Liver (tissue), 7 donors: ENCODE measurements at regions not wholly inside any gene's neighbourhood (a gene's known extent, or its start where the extent isn't known, plus 50 kb on each side); places are given as distances from the start of the nearest gene placed in this dataset.

Experiments
- DNase-seq: peaks from one replicate; pipeline ENCODE4 v3.0.0-alpha.2; 2017; ENCODE audit warnings: low spot score
- H3K27ac ChIP-seq, 2 donors: one replicate each; pipeline ENCODE4 v1.7.0; 2013; ENCODE audit warnings: inconsistent platforms in 2 of 2, low read length in 2 of 2, control low read depth in 1 of 2, low read depth in 1 of 2, mild to moderate bottlenecking in 1 of 2
- H3K27me3 ChIP-seq, 4 donors: one replicate each; pipeline versions ENCODE4 v1.6.1 to v1.7.0; 2013; ENCODE audit warnings: low read length in 3 of 4, inconsistent platforms in 1 of 4, mild to moderate bottlenecking in 1 of 4, moderate library complexity in 1 of 4; ENCODE audit not compliant: control insufficient read depth in 4 of 4, insufficient read depth in 4 of 4
- H3K36me3 ChIP-seq, 4 donors: one replicate each; pipeline versions ENCODE4 v1.6.1 to v1.7.0; 2013; ENCODE audit warnings: low read length in 3 of 4, mild to moderate bottlenecking in 3 of 4, low read depth in 1 of 4, moderate library complexity in 1 of 4; ENCODE audit not compliant: control insufficient read depth in 4 of 4, insufficient read depth in 3 of 4
- H3K4me1 ChIP-seq, 4 donors: one replicate each; pipeline versions ENCODE4 v1.6.1 to v1.7.0; 2013; ENCODE audit warnings: low read length in 3 of 4, mild to moderate bottlenecking in 3 of 4, moderate library complexity in 1 of 4; ENCODE audit not compliant: control insufficient read depth in 4 of 4, insufficient read depth in 4 of 4
- H3K4me3 ChIP-seq, 3 donors: one replicate each; pipeline versions ENCODE4 v1.6.1 to v1.7.0; 2013; ENCODE audit warnings: low read length in 3 of 3, control low read depth in 1 of 3, low read depth in 1 of 3, mild to moderate bottlenecking in 1 of 3
- H3K9ac ChIP-seq, 2 donors: one replicate each; pipeline ENCODE4 v1.7.0; 2013; ENCODE audit warnings: low read length in 2 of 2, mild to moderate bottlenecking in 2 of 2, moderate library complexity in 2 of 2, control low read depth in 1 of 2, low read depth in 1 of 2
- H3K9me3 ChIP-seq, 4 donors: one replicate each; pipeline versions ENCODE4 v1.6.1 to v1.7.0; 2013; ENCODE audit warnings: low read length in 3 of 4; ENCODE audit not compliant: control insufficient read depth in 4 of 4
- FOXA1 ChIP-seq: IDR thresholded peaks from 2 replicates; pipeline ENCODE4 v1.6.1; 2016; ENCODE audit warnings: antibody characterized with exemption
- GABPA ChIP-seq, 2 donors: IDR thresholded peaks in 1 of 2; conservative IDR thresholded peaks in 1 of 2; 2 replicates each; pipeline ENCODE4 v1.6.1; 2016; ENCODE audit warnings: antibody characterized with exemption in 2 of 2, mild to moderate bottlenecking in 1 of 2, moderate library complexity in 1 of 2
- HNF4A ChIP-seq, 2 donors: conservative IDR thresholded peaks; 2 replicates each; pipeline ENCODE4 v1.6.1; 2016; ENCODE audit warnings: antibody characterized with exemption in 2 of 2, mild to moderate bottlenecking in 2 of 2
- HNF4G ChIP-seq: IDR thresholded peaks from 2 replicates; pipeline ENCODE4 v1.6.1; 2016; ENCODE audit warnings: antibody characterized with exemption
- JUND ChIP-seq, 2 donors: IDR thresholded peaks; 2 replicates each; pipeline ENCODE4 v1.6.1; 2016; ENCODE audit warnings: antibody characterized with exemption in 2 of 2
- NR2F2 ChIP-seq: IDR thresholded peaks from 2 replicates; pipeline ENCODE4 v1.6.1; 2016; ENCODE audit warnings: antibody characterized with exemption
- RAD21 ChIP-seq, 2 donors: IDR thresholded peaks; 2 replicates each; pipeline ENCODE4 v1.6.1; 2016; ENCODE audit warnings: antibody characterized with exemption in 2 of 2, mild to moderate bottlenecking in 2 of 2
- RXRA ChIP-seq, 2 donors: IDR thresholded peaks; 2 replicates each; pipeline ENCODE4 v1.6.1; 2017 to 2018; ENCODE audit warnings: antibody characterized with exemption in 2 of 2, mild to moderate bottlenecking in 1 of 2
- SP1 ChIP-seq: IDR thresholded peaks from 2 replicates; pipeline ENCODE4 v1.6.1; 2018; ENCODE audit warnings: antibody characterized with exemption, mild to moderate bottlenecking
- YY1 ChIP-seq: IDR thresholded peaks from 2 replicates; pipeline ENCODE4 v1.6.1; 2016; ENCODE audit warnings: antibody characterized with exemption, mild to moderate bottlenecking
- WGBS: extraction: QIAGEN DNeasy Blood & Tissue Kit; methylation state at CpG from one replicate; pipeline ENCODE4 v1.1.7; 2013; 5-methylcytosine and 5-hydroxymethylcytosine counted together
- TF ChIP-seq, protein P1 (sequence below): IDR thresholded peaks from 2 replicates; pipeline ENCODE4 v1.6.1; 2016; ENCODE audit warnings: antibody characterized with exemption
- TF ChIP-seq, protein P2 (sequence below): IDR thresholded peaks from 2 replicates; pipeline ENCODE4 v1.6.1; 2016; ENCODE audit warnings: antibody characterized with exemption
- TF ChIP-seq, protein P3 (sequence below): IDR thresholded peaks from 2 replicates; pipeline ENCODE4 v1.6.1; 2016; ENCODE audit warnings: antibody characterized with exemption, mild to moderate bottlenecking
- donor health status: healthy.
- donor health status: healthy.
- donor health status: healthy.
- donor health status: healthy.

- Histone ChIP-seq H3K27me3 (no peaks in the 10 kb centered on the region), H3K4me3 (no peak overlapping the region), H3K27ac (no peak overlapping the region), H3K36me3 (no peaks in the 10 kb centered on the region), H3K9me3 (no peaks in the 10 kb centered on the region), H3K9ac (no peak overlapping the region), H3K4me1 (peaks cover 0 to 5% (median 3%) of the 10 kb centered on the region in 4 donors)
- WGBS: 95% methylated on average over 8 of the region's 8 CpGs
- TF ChIP-seq, protein P1, sequence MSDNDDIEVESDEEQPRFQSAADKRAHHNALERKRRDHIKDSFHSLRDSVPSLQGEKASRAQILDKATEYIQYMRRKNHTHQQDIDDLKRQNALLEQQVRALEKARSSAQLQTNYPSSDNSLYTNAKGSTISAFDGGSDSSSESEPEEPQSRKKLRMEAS: no peak
- no peak for TF ChIP-seq GABPA (IDR thresholded peaks at IDR 0.05 in 1 of 2, conservative IDR thresholded peaks at IDR 0.05 in 1 of 2)
- no peak for TF ChIP-seq NR2F2
- no peak for TF ChIP-seq FOXA1
- no peak for TF ChIP-seq HNF4G
- DNase-seq: no peak
These were observed 80.5 kb upstream of the FRMD1 start for GRCh38 chr6:168159506-168159905.

GRCh38 chr6:168158980-168159349, 80.0 kb upstream of the FRMD1 start:
- WGBS: 97% methylated on average over 11 of the region's 11 CpGs
- no peak for TF ChIP-seq GABPA (IDR thresholded peaks at IDR 0.05 in 1 of 2, conservative IDR thresholded peaks at IDR 0.05 in 1 of 2)
- TF ChIP-seq, protein P2, sequence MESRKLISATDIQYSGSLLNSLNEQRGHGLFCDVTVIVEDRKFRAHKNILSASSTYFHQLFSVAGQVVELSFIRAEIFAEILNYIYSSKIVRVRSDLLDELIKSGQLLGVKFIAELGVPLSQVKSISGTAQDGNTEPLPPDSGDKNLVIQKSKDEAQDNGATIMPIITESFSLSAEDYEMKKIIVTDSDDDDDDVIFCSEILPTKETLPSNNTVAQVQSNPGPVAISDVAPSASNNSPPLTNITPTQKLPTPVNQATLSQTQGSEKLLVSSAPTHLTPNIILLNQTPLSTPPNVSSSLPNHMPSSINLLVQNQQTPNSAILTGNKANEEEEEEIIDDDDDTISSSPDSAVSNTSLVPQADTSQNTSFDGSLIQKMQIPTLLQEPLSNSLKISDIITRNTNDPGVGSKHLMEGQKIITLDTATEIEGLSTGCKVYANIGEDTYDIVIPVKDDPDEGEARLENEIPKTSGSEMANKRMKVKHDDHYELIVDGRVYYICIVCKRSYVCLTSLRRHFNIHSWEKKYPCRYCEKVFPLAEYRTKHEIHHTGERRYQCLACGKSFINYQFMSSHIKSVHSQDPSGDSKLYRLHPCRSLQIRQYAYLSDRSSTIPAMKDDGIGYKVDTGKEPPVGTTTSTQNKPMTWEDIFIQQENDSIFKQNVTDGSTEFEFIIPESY: no peak
- TF ChIP-seq, protein P3, sequence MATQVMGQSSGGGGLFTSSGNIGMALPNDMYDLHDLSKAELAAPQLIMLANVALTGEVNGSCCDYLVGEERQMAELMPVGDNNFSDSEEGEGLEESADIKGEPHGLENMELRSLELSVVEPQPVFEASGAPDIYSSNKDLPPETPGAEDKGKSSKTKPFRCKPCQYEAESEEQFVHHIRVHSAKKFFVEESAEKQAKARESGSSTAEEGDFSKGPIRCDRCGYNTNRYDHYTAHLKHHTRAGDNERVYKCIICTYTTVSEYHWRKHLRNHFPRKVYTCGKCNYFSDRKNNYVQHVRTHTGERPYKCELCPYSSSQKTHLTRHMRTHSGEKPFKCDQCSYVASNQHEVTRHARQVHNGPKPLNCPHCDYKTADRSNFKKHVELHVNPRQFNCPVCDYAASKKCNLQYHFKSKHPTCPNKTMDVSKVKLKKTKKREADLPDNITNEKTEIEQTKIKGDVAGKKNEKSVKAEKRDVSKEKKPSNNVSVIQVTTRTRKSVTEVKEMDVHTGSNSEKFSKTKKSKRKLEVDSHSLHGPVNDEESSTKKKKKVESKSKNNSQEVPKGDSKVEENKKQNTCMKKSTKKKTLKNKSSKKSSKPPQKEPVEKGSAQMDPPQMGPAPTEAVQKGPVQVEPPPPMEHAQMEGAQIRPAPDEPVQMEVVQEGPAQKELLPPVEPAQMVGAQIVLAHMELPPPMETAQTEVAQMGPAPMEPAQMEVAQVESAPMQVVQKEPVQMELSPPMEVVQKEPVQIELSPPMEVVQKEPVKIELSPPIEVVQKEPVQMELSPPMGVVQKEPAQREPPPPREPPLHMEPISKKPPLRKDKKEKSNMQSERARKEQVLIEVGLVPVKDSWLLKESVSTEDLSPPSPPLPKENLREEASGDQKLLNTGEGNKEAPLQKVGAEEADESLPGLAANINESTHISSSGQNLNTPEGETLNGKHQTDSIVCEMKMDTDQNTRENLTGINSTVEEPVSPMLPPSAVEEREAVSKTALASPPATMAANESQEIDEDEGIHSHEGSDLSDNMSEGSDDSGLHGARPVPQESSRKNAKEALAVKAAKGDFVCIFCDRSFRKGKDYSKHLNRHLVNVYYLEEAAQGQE: no peak
- Histone ChIP-seq H3K4me3 (no peak overlapping the region), H3K27me3 (no peaks in the 10 kb centered on the region), H3K4me1 (peaks cover 0 to 8% (median 4%) of the 10 kb centered on the region in 4 donors), H3K9ac (no peak overlapping the region), H3K9me3 (no peaks in the 10 kb centered on the region), H3K27ac (no peak overlapping the region), H3K36me3 (no peaks in the 10 kb centered on the region)
- no peak for DNase-seq

DNA sequence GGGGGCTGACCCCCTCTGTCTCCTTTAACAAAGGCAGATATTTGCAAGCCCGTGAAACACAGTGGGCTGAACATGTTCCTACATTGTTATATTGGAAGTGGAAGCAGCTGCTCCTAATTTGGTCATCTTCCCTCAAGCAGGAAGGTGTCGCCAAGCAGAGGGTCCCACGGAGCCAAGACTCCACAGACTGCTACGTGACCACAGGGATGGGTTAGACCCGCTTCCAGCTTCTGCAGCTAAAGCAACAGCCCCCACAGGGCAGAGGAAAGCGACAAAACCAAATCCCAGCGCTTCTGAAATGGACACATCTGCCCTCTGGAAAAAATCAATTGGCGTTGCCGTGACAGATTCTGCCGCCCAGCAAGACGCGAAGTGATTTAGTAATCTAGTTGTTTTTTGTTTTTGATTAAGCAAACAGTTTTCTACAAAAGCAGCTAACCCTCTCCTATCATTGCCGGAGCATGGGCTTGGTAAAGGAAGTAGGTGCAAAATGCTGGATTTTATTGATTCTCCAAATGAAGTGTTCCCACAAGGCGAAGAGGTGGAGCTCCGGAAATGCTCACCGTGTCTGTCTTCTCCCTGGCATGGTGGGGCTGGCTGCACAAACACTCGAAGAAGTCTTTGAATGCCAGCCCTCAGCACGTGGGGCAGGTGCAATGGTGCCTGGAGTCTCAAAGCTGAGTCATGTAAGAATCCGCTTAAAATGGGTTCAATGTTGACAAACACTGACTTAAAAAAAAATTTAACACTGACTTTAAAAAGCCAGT, 79.4 kb upstream of the FRMD1 start:
- H3K27ac ChIP-seq: no peak overlapping the region
- 30% methylated on average over 19 of the region's 19 CpGs for WGBS
- H3K4me1 ChIP-seq: peaks cover 0 to 8% (median 4%) of the 10 kb centered on the region in 4 donors
- no peaks in the 10 kb centered on the region for H3K9me3 ChIP-seq
- no peaks in the 10 kb centered on the region for H3K27me3 ChIP-seq
- H3K36me3 ChIP-seq: no peaks in the 10 kb centered on the region
- peak overlapping the region in 2 of 3 donors; percentile 22 to 23 for H3K4me3 ChIP-seq
- TF ChIP-seq YY1 (peak; percentile 66), RAD21 (IDR thresholded peaks at IDR 0.05) (peak in 1 of 2 donors; percentile 36), JUND (IDR thresholded peaks at IDR 0.05) (no peak), SP1 (peak; percentile 23), RXRA (IDR thresholded peaks at IDR 0.05) (peak in 1 of 2 donors; percentile 26), HNF4A (conservative IDR thresholded peaks at IDR 0.05) (peak in 1 of 2 donors; percentile 4), NR2F2 (no peak)
- peak; percentile 31 for DNase-seq
- no peak overlapping the region for H3K9ac ChIP-seq
